Central memory CD8-positive, alpha-beta T cell (primary cell): ENCODE measurements at regions not wholly inside any gene's neighbourhood (a gene's known extent, or its start where the extent isn't known, plus 50 kb on each side); places are given as distances from the start of the nearest gene placed in this dataset.
"Not testable (repeated sequence)": the region's sequence is repeated elsewhere in the genome, so short reads cannot be mapped to it uniquely, and the experiment has no call there.

ENCODE experiments used
- ATAC-seq: fragments of 150-1000 bp; cut with Tn5 transposase; replicated peaks from 2 replicates; pipeline ENCODE4 v1.10.0; 2022; ENCODE audit warnings: mild to moderate bottlenecking, moderate FRiP score, moderate number of reproducible peaks; ENCODE audit not compliant: poor library complexity, severe bottlenecking; ENCODE audit errors: extremely low read depth
- DNase-seq, 2 donors: peaks; one replicate each; pipeline ENCODE4 v3.0.0; 2021; ENCODE audit warnings: low spot score in 2 of 2
- H3K27ac Mint-ChIP-seq: one replicate; pipeline ENCODE4 v1.8.0; 2022; ENCODE audit warnings: low read depth, mild to moderate bottlenecking, moderate library complexity, mixed read lengths
- H3K27me3 Mint-ChIP-seq: one replicate; pipeline ENCODE4 v1.8.0; 2022; ENCODE audit warnings: mixed read lengths
- H3K36me3 Mint-ChIP-seq: one replicate; pipeline ENCODE4 v1.8.0; 2022; ENCODE audit warnings: mild to moderate bottlenecking, moderate library complexity, mixed read lengths; ENCODE audit not compliant: insufficient read depth
- H3K4me1 Mint-ChIP-seq: one replicate; pipeline ENCODE4 v1.8.0; 2022; ENCODE audit warnings: mixed read lengths
- H3K4me3 Mint-ChIP-seq: one replicate; pipeline ENCODE4 v1.8.0; 2022; ENCODE audit warnings: mild to moderate bottlenecking, moderate library complexity, mixed read lengths
- H3K9me3 Mint-ChIP-seq: one replicate; pipeline ENCODE4 v1.8.0; 2022; ENCODE audit warnings: mixed read lengths

DNA sequence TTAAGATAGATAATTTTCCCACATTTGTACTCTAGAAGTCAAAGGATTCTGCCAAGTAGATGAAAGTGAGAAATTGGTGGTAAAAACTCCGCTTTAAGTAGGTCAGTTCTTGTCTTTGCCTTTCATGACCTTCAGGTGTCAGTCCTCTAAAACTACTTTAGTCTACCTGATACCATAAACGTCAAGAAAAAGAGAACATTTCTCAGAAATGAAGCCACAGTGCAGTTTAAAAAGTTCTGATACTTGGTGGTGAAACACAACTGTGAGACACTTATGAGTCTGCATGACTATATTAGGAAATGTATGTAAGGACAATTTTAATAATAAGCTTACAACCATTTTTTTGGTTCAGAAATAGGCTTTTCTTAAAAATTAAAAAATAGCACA is 583.3 kb downstream of the SATB2 start:
- Mint-ChIP-seq H3K36me3 (peaks cover 2% of the 10 kb centered on the region), H3K9me3 (peaks cover 18% of the 10 kb centered on the region), H3K4me1 (no peaks in the 10 kb centered on the region), H3K4me3 (no peak overlapping the region), H3K27ac (no peak overlapping the region), H3K27me3 (no peaks in the 10 kb centered on the region)
- no peak for DNase-seq
- no peak for ATAC-seq

DNA sequence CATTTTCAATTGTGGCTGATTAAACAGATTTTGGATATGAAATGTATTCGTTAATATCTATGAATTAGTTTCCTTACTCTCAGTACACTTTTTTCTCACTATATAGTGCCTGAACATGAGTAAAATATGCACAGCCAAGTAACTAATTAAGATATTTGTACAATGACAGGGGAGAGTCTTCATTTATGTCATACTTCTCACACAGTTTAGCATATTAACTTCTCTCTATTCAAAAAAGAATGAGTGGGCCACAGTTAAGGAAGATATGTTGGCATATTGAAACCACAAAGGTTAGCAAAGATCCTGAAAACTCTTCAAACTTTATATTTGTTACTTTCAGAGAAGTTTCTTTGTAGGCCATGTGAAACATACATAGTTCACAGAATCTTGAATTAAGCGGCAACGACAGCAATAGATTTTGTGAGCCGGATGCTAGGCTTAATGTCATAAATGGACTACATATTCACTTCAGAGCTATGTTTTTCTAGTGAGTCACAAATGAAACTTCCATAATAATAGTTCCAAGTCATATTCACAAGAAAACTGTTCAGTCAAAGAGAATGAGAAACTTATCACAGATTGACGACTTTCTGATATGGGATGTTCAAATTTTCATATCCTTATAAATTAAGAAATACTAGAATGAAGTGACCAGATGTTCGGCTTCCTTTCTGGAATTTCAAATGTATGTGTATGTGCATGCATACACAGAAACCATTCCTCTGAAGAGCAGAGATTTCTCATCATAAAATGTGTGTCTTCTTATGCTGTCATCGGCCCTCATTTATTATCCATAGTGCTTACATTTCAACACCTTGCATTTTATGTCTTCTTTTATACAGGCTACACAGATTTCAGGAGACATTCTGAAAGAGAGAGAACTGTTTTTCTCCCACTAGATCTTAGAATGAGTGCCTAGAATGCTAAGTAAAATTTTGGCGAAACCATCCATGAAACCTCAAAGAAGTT is 584.0 kb downstream of the SATB2 start:
- ATAC-seq: no peak
- Mint-ChIP-seq H3K27me3 (no peaks in the 10 kb centered on the region), H3K9me3 (peaks cover 19% of the 10 kb centered on the region), H3K4me3 (no peak overlapping the region), H3K4me1 (no peaks in the 10 kb centered on the region), H3K36me3 (peaks cover 2% of the 10 kb centered on the region), H3K27ac (no peak overlapping the region)
- no peak for DNase-seq

DNA sequence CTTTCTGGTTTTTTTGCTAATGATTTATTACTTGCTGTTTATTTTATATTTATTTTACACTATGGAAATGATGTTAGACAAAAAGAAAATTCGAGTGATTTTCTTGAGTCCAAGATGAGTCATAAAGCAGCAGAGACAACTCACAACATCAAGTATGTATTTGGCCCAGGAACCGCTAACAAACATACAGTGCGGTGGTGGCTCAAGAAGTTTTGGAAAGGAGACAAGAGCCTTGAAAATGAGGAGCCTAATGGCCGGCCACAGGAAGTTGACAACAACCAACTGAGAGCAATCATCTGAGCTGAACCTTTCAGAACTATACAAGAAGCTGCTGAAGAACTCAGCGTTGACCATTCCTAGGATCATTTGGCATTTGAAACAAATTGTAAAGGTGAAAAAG is 594.1 kb downstream of the SATB2 start:
- H3K36me3 Mint-ChIP-seq: no peaks in the 10 kb centered on the region
- no peak overlapping the region for H3K27ac Mint-ChIP-seq
- H3K4me1 Mint-ChIP-seq: no peaks in the 10 kb centered on the region
- no peaks in the 10 kb centered on the region for H3K27me3 Mint-ChIP-seq
- DNase-seq (no peak), ATAC-seq (no peak)
- no peak overlapping the region for H3K4me3 Mint-ChIP-seq
- H3K9me3 Mint-ChIP-seq: peaks cover 24% of the 10 kb centered on the region

DNA sequence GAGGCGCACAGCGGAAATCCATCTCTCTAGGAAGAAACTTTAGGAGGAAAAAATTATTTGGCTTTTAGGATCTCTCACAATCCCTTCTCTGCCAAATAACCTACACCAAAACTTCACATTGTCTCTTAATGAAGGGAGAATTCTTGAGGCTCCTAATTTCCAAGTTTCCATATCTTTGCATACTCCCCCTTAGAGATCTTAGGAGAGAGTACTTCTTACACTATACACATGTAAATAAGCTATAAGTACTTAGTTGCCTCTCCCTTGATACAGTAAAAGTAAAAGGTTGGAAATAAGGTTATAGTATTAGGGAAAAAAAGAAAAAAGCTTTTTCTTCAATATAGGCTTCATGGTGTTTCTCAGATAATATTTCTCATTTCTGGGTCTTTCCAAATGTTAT is 596.7 kb downstream of the SATB2 start:
- no peaks in the 10 kb centered on the region for H3K27me3 Mint-ChIP-seq
- H3K4me1 Mint-ChIP-seq: no peaks in the 10 kb centered on the region

DNA sequence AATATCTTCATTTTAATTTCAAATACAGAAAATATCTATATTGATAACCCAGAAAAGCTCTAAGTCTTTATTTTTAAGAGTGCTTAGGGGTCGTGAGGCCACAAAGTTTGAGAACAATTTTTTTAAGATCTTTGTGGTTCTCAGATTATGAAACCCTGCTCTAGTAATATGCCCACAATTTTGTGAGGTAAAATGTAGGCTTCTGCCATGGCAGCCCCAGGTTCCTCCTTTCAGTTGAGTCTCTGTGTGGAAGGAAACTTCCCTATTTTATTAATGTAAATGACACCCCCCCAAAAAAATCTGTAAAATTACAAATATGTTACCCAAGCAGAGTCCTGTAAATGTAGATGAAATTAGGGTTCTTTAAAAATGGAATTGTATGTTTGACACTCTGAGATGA is 600.5 kb downstream of the SATB2 start:
- H3K4me1 Mint-ChIP-seq: no peaks in the 10 kb centered on the region
- ATAC-seq (no peak), DNase-seq (no peak)
- no peak overlapping the region for H3K4me3 Mint-ChIP-seq
- no peak overlapping the region for H3K27ac Mint-ChIP-seq
- H3K9me3 Mint-ChIP-seq: peaks cover 22% of the 10 kb centered on the region
- H3K27me3 Mint-ChIP-seq: no peaks in the 10 kb centered on the region
- no peaks in the 10 kb centered on the region for H3K36me3 Mint-ChIP-seq

More for the DNA sequence above, 596.7 kb downstream of the SATB2 start:
- Mint-ChIP-seq H3K27ac (no peak overlapping the region), H3K9me3 (peaks cover 28% of the 10 kb centered on the region), H3K36me3 (no peaks in the 10 kb centered on the region), H3K4me3 (no peak overlapping the region)
- DNase-seq (no peak), ATAC-seq (no peak)

DNA sequence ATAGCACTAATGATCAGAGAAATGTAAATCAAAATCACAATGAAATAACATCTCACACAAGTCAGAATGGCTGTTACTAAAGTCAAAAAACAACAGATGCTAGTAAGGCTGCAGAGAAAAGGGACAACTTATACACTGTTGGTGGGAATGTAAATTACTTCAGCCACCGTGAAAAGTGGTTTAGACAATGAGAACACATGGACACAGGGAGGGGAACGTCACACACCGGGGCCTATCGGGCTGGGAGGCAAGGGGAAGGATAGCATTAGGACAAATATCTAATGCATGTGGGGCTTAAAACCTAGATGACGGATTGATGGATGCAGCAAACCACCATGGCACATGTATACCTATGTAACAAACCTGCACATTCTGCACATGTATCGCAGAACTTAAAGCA is 602.0 kb downstream of the SATB2 start:
- H3K36me3 Mint-ChIP-seq, H3K27ac Mint-ChIP-seq, DNase-seq, H3K27me3 Mint-ChIP-seq, ATAC-seq, H3K4me3 Mint-ChIP-seq, H3K4me1 Mint-ChIP-seq: not testable (repeated sequence)
- H3K9me3 Mint-ChIP-seq: peaks cover 22% of the 10 kb centered on the region

DNA sequence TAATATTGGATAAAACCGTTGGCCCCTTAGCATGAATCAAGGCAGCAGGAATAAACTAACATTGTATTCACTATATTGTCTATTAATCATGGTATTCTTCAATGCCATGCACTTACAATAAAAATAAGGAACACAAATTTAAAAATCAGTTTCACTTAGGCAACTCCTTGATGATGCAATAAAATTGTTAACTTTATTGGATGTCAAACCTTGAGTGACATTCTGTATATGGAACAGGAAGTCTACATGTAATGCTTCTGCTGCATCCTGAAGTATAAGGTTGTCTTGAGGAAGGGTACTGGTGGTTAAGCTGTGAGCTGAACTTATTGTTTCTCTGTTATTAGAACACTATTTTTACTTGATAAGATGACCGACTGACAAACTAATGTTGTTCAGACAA is 605.5 kb downstream of the SATB2 start:
- Mint-ChIP-seq H3K27me3 (no peaks in the 10 kb centered on the region), H3K27ac (no peak overlapping the region), H3K36me3 (no peaks in the 10 kb centered on the region), H3K4me1 (no peaks in the 10 kb centered on the region), H3K9me3 (peaks cover 10% of the 10 kb centered on the region), H3K4me3 (no peak overlapping the region)
- ATAC-seq (no peak), DNase-seq (no peak)

DNA sequence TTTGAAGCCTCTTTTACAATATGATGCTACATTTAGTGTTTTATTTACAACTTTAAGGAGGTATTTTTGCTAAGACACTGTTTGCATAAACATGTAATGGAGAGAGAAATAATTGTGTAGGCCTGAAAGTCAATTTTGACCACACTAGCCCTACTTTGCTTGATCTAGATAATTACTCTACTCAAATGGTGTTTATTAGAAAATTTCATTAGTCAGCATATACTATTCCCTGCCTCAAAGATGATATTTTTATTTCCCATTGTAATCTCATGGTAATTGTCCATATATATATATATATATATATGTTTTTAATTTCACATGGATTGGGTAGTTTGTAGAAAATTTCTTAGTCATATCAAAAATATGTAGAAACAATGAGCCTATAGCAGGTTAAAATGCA is 632.2 kb downstream of the SATB2 start:
- H3K27me3 Mint-ChIP-seq: no peaks in the 10 kb centered on the region

DNA sequence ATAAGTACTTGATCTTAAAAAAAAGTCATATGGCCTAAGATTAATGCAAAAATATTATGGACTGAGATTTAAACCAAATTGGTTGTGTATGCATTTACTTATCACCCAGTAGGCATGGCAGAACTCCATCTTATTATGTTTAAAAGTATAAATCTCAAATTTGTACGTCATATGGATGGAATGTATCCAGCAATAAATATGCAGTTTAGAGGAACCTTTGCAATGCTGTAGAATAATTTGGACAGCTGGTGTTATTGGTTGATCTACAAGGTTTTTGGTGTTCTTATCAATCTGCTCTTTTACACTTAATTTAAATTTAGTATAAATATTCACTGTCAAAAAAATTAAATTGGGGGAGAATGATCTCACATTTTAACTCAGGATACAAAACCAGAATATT is 640.2 kb downstream of the SATB2 start:
- peaks cover 9% of the 10 kb centered on the region for H3K9me3 Mint-ChIP-seq
- no peaks in the 10 kb centered on the region for H3K36me3 Mint-ChIP-seq
- H3K27ac Mint-ChIP-seq: no peak overlapping the region
- DNase-seq (no peak), ATAC-seq (no peak)
- no peak overlapping the region for H3K4me3 Mint-ChIP-seq
- no peaks in the 10 kb centered on the region for H3K4me1 Mint-ChIP-seq
- H3K27me3 Mint-ChIP-seq: no peaks in the 10 kb centered on the region

More for the DNA sequence above, 632.2 kb downstream of the SATB2 start:
- Mint-ChIP-seq H3K36me3 (no peaks in the 10 kb centered on the region), H3K9me3 (peaks cover 9% of the 10 kb centered on the region), H3K4me3 (no peak overlapping the region), H3K27ac (no peak overlapping the region), H3K4me1 (no peaks in the 10 kb centered on the region)
- ATAC-seq (no peak), DNase-seq (no peak)

DNA sequence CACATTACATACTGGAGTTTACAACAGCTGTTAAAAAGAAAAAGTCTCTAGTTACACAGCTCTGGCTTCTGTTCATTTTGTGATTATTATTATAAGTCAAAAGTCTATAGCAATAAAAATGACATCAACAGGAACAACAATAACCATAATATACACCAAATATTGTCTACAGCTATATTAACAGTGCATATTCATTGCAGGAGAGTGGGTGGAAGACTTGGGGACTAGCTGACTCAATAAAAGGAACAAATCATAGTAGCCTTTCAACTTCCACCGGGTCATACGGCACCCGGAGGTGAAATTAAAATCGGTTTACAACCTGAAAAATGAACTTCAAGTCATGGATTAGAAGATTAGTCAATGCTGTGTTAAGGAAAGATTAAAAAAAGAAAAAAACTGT is 642.1 kb downstream of the SATB2 start:
- no peaks in the 10 kb centered on the region for H3K27me3 Mint-ChIP-seq
- no peak for DNase-seq
- no peaks in the 10 kb centered on the region for H3K36me3 Mint-ChIP-seq
- no peak for ATAC-seq
- no peaks in the 10 kb centered on the region for H3K4me1 Mint-ChIP-seq
- no peak overlapping the region for H3K27ac Mint-ChIP-seq
- H3K4me3 Mint-ChIP-seq: no peak overlapping the region
- H3K9me3 Mint-ChIP-seq: no peaks in the 10 kb centered on the region

DNA sequence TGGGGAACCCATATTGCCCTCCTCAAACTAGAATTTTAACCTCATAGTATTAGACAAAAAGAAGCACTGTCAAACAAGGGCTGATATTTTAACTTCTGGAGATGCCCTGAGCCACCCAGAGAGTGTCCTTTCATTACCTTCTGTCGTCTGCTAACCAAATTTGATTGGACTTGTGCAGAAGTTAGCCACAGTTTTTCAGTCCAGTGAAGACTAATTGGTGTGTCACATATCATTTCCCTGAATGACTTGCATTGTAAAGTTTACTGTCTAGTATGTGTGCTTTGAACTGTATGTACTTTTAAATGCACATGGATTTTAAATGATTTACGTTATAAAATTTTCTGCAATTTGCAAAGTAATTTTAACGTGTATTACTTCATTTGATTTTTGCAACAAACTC is 646.5 kb downstream of the SATB2 start:
- Mint-ChIP-seq H3K36me3 (no peaks in the 10 kb centered on the region), H3K4me1 (no peaks in the 10 kb centered on the region), H3K27me3 (no peaks in the 10 kb centered on the region), H3K9me3 (peaks cover 5% of the 10 kb centered on the region), H3K27ac (no peak overlapping the region), H3K4me3 (no peak overlapping the region)
- DNase-seq (no peak), ATAC-seq (no peak)

DNA sequence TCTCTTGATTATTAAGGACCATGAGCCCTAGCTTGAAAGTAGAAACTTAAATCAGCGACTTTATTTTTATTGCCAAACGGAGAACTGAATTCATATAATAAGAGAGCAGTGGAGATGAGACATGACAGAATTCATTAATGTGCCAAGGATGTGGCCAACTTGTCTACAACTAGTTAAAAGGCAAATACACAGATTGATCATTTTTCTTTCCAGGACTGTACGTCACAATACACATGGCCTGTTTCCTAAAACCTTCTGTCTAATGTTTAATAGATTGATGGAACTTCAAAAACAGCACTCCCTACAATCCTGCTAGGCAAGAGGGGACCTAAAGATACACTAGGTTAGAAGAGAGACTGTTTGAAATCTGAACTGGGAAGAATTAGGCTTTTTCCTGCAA is 647.8 kb downstream of the SATB2 start:
- H3K9me3 Mint-ChIP-seq: peaks cover 5% of the 10 kb centered on the region
- H3K4me1 Mint-ChIP-seq: no peaks in the 10 kb centered on the region
- no peak overlapping the region for H3K4me3 Mint-ChIP-seq
- no peak overlapping the region for H3K27ac Mint-ChIP-seq
- no peaks in the 10 kb centered on the region for H3K27me3 Mint-ChIP-seq
- ATAC-seq (no peak), DNase-seq (no peak)
- no peaks in the 10 kb centered on the region for H3K36me3 Mint-ChIP-seq

DNA sequence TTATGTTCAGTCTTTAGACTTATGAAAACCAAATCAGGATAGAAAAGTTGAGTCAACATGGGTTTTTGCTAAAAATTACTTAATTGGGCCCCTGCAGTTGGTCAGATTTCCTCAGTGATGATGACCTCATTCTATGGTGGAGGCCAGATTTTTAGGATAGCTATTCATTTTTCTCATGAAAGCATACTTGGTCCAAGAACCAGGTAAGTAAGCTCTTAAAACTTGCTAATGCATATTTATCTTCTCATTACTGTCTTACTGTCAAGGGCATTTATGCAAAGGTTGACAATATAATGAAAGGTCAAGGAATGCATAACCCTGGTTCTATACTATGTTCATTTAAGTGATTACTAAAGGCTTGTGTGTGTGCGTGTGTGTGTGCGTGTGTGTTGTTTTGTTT is 650.6 kb downstream of the SATB2 start:
- Mint-ChIP-seq H3K27me3 (no peaks in the 10 kb centered on the region), H3K36me3 (no peaks in the 10 kb centered on the region), H3K4me1 (no peaks in the 10 kb centered on the region), H3K27ac (no peak overlapping the region), H3K9me3 (peaks cover 5% of the 10 kb centered on the region), H3K4me3 (no peak overlapping the region)
- DNase-seq (no peak), ATAC-seq (no peak)
